Endothelial cell of umbilical vein (primary cell): ENCODE measurements at regions not wholly inside any gene's neighbourhood (a gene's known extent, or its start where the extent isn't known, plus 50 kb on each side); places are given as distances from the start of the nearest gene placed in this dataset.

Experiments
- BruUV-seq: library from RNA; stranded (reverse); fragments of 400-500 nt; replicated peaks from 2 replicates; lab custom pipeline; 2021; lab: Mats Ljungman, UMichigan
- CTCF ChIA-PET: fragments of 300-600, 350-600 bp; sonication (Branson Sonifier 250); formaldehyde crosslinking; loops from one replicate; lab custom pipeline; 2021; ENCODE audit warnings: antibody characterized with exemption, inconsistent platforms; lab: Charles Lee
- POLR2A ChIA-PET: fragments of 300-600, 350-600 bp; sonication (Branson Sonifier 250); formaldehyde crosslinking; loops from one replicate; lab custom pipeline; 2021; ENCODE audit warnings: antibody characterized with exemption, inconsistent platforms; lab: Charles Lee
- DNase-seq: peaks from one replicate; pipeline ENCODE4 v3.0.0-alpha.2; 2011; ENCODE audit warnings: low read depth, low spot score
- FAIRE-seq: peaks from 2 replicates; lab custom pipeline; 2011; peaks lifted over from hg19 to GRCh38; lab: Jason Lieb, UNC
- H2AFZ ChIP-seq: 2 replicates; pipeline ENCODE4 v1.6.0; 2012; ENCODE audit warnings: low read depth, low read length, control low read depth, inconsistent platforms
- H3K27ac ChIP-seq: 2 replicates; pipeline ENCODE4 v1.5.1; 2011; ENCODE audit warnings: low read depth, mild to moderate bottlenecking, control low read depth, low read length, moderate library complexity; ENCODE audit not compliant: insufficient read depth
- H3K27me3 ChIP-seq, 2 experiments: 2 replicates each; pipeline versions ENCODE4 v1.6.0 to v1.6.1; 2011; ENCODE audit warnings: low read length in 2 of 2, mixed read lengths in 1 of 2; ENCODE audit not compliant: control insufficient read depth in 2 of 2, insufficient read depth in 2 of 2
- H3K36me3 ChIP-seq, 2 experiments: 2 replicates in 1 of 2; 3 replicates in 1 of 2; pipeline ENCODE4 v1.5.1; 2011; ENCODE audit warnings: low read length in 2 of 2, mild to moderate bottlenecking in 1 of 2, moderate library complexity in 1 of 2; ENCODE audit not compliant: control insufficient read depth in 2 of 2, insufficient read depth in 2 of 2; ENCODE audit errors: extremely low read depth in 1 of 2
- H3K4me1 ChIP-seq: 3 replicates; pipeline ENCODE4 v1.5.1; 2011; ENCODE audit warnings: mild to moderate bottlenecking, low read length; ENCODE audit not compliant: control insufficient read depth, insufficient read depth; ENCODE audit errors: extremely low read depth
- H3K4me2 ChIP-seq: 2 replicates; pipeline ENCODE4 v1.6.1; 2011; ENCODE audit warnings: low read length, control low read depth, mixed read lengths; ENCODE audit not compliant: insufficient read depth
- H3K4me3 ChIP-seq, 3 experiments: fragments of 200-600 bp in 1 of 3; sonication (generic), shearing (Covaris generic) in 1 of 3; replicated peaks in 1 of 3; 2 replicates each; pipeline ENCODE4 v1.5.1; 2011 to 2016; ENCODE audit warnings: control low read depth in 3 of 3, low read length in 3 of 3, mild to moderate bottlenecking in 2 of 3, inconsistent platforms in 1 of 3, low read depth in 1 of 3, moderate library complexity in 1 of 3; ENCODE audit not compliant: insufficient read depth in 1 of 3
- H3K79me2 ChIP-seq: 2 replicates; pipeline ENCODE4 v1.6.0; 2012; ENCODE audit warnings: low read length, inconsistent platforms; ENCODE audit not compliant: control insufficient read depth, insufficient read depth
- H3K9ac ChIP-seq: replicated peaks from 2 replicates; pipeline ENCODE3; 2011; ENCODE audit warnings: low read length, control low read depth; ENCODE audit not compliant: insufficient read depth; ENCODE audit errors: extremely low read depth
- H3K9me1 ChIP-seq: replicated peaks from 3 replicates; pipeline ENCODE4 v1.6.0; 2011; ENCODE audit warnings: mild to moderate bottlenecking, low read length; ENCODE audit not compliant: control insufficient read depth, insufficient read depth; ENCODE audit errors: extremely low read depth
- H3K9me3 ChIP-seq: replicated peaks from 2 replicates; pipeline ENCODE4 v1.5.1; 2012; ENCODE audit warnings: low read length, inconsistent platforms; ENCODE audit not compliant: control insufficient read depth, insufficient read depth
- H4K20me1 ChIP-seq: replicated peaks from 2 replicates; pipeline ENCODE3; 2011; ENCODE audit warnings: mild to moderate bottlenecking, low read length; ENCODE audit not compliant: control insufficient read depth, insufficient read depth; ENCODE audit errors: extremely low read depth
- EZH2 ChIP-seq: IDR thresholded peaks from 2 replicates; pipeline ENCODE4 v1.6.1; 2012; ENCODE audit warnings: borderline replicate concordance, low read depth, mild to moderate bottlenecking, moderate library complexity, low read length, inconsistent platforms; ENCODE audit not compliant: severe bottlenecking
- FOS ChIP-seq: IDR thresholded peaks from 2 replicates; pipeline ENCODE4 v1.6.1; 2011; ENCODE audit warnings: mild to moderate bottlenecking, low read length, moderate library complexity, borderline replicate concordance; ENCODE audit not compliant: insufficient read depth
- GATA2 ChIP-seq: IDR thresholded peaks from 2 replicates; pipeline ENCODE4 v1.7.0; 2011; ENCODE audit warnings: low read depth, mild to moderate bottlenecking, moderate library complexity, mixed read lengths, low read length; ENCODE audit not compliant: insufficient read length, insufficient read depth
- JUN ChIP-seq: IDR thresholded peaks from 2 replicates; pipeline ENCODE4 v1.6.1; 2011; ENCODE audit warnings: borderline replicate concordance, low read depth; ENCODE audit not compliant: insufficient read length, insufficient read depth
- MYC ChIP-seq: IDR thresholded peaks from one replicate; pipeline ENCODE4 v1.6.1; 2011; ENCODE audit warnings: mild to moderate bottlenecking, low read depth, low read length
- POLR2A ChIP-seq: IDR thresholded peaks from 2 replicates; pipeline ENCODE4 v1.6.1; 2012; ENCODE audit warnings: low read depth, mild to moderate bottlenecking, control low read depth, low read length
- POLR2AphosphoS5 ChIP-seq: IDR thresholded peaks from 2 replicates; pipeline ENCODE4 v1.6.1; 2012; ENCODE audit warnings: low read depth, mild to moderate bottlenecking, control low read depth, low read length, moderate library complexity; ENCODE audit not compliant: insufficient read depth
- dilution Hi-C: fragments of 300-500 bp; cut with MboI; formaldehyde crosslinking; loops from one replicate; pipeline ENCODE4 v1.15.0; 2019; ENCODE audit warnings: low sequenced_read_pairs; ENCODE audit not compliant: extremely low pct_ligation_motif_present
- intact Hi-C: fragments of 100-400 bp; cut with micrococcal nuclease; formaldehyde crosslinking; loops from one replicate; pipeline ENCODE4 v1.10.0; 2022
- TF ChIP-seq, protein P1 (sequence below): IDR thresholded peaks from 2 replicates; pipeline ENCODE4 v1.6.1; 2011; ENCODE audit not compliant: insufficient read depth, insufficient read length
- TF ChIP-seq, protein P2 (sequence below), 2 donors: IDR thresholded peaks; 1 replicate in 1 of 2; 2 replicates in 1 of 2; pipeline ENCODE4 v1.5.1; 2011; ENCODE audit warnings: low read length in 2 of 2, mild to moderate bottlenecking in 2 of 2, moderate library complexity in 2 of 2, control low read depth in 1 of 2, inconsistent platforms in 1 of 2, low read depth in 1 of 2; ENCODE audit not compliant: insufficient read depth in 1 of 2; ENCODE audit errors: extremely low read depth in 1 of 2

DNA sequence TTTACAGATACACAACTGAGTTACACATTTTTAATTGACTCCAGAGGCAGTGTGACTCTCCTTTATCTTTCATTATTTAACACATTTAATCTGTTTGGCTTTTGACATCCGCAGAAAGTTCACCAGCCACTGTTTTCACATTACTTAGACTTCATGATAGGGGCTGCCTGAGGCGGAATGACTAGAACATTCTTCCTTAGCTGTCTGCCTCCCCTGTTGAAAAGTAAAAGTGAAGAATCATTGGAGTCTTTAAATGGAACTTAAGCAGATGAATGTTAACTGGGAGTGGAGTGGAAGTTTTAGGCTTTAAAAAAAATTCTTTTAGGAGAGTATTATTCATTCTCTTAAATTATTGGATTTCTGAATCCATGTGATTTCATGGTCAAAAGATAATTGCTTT, 229.2 kb upstream of the MTNR1B start:
- Histone ChIP-seq H3K4me1 (no peaks in the 10 kb centered on the region), H3K27ac (no peak overlapping the region), H3K36me3 (no peaks in the 10 kb centered on the region), H3K9ac (no peak overlapping the region), H3K9me3 (no peaks in the 10 kb centered on the region), H3K27me3 (no peaks in the 10 kb centered on the region), H2AFZ (no peak overlapping the region), H3K4me2 (no peak overlapping the region), H4K20me1 (no peaks in the 10 kb centered on the region), H3K4me3 (no peak overlapping the region), H3K9me1 (no peaks in the 10 kb centered on the region), H3K79me2 (no peaks in the 10 kb centered on the region)
- TF ChIP-seq JUN (no peak), FOS (no peak), POLR2AphosphoS5 (no peak), MYC (no peak), GATA2 (no peak), POLR2A (no peak), EZH2 (no peak)
- TF ChIP-seq, protein P1, sequence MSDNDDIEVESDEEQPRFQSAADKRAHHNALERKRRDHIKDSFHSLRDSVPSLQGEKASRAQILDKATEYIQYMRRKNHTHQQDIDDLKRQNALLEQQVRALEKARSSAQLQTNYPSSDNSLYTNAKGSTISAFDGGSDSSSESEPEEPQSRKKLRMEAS: no peak
- TF ChIP-seq, protein P2, sequence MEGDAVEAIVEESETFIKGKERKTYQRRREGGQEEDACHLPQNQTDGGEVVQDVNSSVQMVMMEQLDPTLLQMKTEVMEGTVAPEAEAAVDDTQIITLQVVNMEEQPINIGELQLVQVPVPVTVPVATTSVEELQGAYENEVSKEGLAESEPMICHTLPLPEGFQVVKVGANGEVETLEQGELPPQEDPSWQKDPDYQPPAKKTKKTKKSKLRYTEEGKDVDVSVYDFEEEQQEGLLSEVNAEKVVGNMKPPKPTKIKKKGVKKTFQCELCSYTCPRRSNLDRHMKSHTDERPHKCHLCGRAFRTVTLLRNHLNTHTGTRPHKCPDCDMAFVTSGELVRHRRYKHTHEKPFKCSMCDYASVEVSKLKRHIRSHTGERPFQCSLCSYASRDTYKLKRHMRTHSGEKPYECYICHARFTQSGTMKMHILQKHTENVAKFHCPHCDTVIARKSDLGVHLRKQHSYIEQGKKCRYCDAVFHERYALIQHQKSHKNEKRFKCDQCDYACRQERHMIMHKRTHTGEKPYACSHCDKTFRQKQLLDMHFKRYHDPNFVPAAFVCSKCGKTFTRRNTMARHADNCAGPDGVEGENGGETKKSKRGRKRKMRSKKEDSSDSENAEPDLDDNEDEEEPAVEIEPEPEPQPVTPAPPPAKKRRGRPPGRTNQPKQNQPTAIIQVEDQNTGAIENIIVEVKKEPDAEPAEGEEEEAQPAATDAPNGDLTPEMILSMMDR (IDR thresholded peaks at IDR 0.05; ENCODE audit: extremely low read depth in 1 of 2, insufficient read depth in 1 of 2, low read depth in 1 of 2, low read length in 2 of 2): no peak
- ChIA-PET CTCF (no interaction called here), POLR2A (no interaction called here)
- no peak for DNase-seq
- FAIRE-seq: no peak
- dilution Hi-C loops: no loop called here
- no TSS peak for BruUV-seq
- intact Hi-C loops: no loop called here
